ENCODE measurements at regions not wholly inside any gene's neighbourhood (a gene's known extent, or its start where the extent isn't known, plus 50 kb on each side); places are given as distances from the start of the nearest gene placed in this dataset.
A peak's percentile ranks its signal among the peaks of the same experiment; 100 is the strongest.

DNA sequence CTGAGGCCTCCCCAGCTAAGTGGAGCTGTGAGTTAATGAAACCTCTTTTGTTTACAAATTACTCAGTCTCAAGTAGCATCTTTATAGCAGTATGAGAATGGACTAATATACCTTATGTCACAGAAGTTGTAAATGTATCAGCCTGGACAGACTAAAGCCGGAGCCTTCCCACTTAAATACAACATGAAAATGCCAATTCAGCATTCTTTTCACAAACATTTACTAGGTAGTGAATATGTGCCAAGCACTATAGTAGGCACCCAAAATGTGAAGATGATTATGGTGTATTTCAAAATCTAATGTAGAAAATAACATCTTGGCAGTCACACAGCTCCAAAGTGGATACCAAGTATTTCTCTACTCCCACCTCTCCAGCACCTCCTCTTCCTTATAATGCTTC is 693.0 kb downstream of the KCNJ2 start:
- no peak for TF ChIP-seq TEAD4 (IDR thresholded peaks at IDR 0.05)
- TF ChIP-seq TAF1 (IDR thresholded peaks at IDR 0.05; ENCODE audit: low read depth) = no peak
- TF ChIP-seq ZBTB7A (IDR thresholded peaks at IDR 0.05; ENCODE audit: low read depth) = no peak
- no peak for TF ChIP-seq CEBPB (IDR thresholded peaks at IDR 0.05)
- TF ChIP-seq, protein P1, sequence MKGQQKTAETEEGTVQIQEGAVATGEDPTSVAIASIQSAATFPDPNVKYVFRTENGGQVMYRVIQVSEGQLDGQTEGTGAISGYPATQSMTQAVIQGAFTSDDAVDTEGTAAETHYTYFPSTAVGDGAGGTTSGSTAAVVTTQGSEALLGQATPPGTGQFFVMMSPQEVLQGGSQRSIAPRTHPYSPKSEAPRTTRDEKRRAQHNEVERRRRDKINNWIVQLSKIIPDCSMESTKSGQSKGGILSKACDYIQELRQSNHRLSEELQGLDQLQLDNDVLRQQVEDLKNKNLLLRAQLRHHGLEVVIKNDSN (IDR thresholded peaks at IDR 0.05) = no peak
- TF ChIP-seq NFIC (IDR thresholded peaks at IDR 0.05) = no peak

DNA sequence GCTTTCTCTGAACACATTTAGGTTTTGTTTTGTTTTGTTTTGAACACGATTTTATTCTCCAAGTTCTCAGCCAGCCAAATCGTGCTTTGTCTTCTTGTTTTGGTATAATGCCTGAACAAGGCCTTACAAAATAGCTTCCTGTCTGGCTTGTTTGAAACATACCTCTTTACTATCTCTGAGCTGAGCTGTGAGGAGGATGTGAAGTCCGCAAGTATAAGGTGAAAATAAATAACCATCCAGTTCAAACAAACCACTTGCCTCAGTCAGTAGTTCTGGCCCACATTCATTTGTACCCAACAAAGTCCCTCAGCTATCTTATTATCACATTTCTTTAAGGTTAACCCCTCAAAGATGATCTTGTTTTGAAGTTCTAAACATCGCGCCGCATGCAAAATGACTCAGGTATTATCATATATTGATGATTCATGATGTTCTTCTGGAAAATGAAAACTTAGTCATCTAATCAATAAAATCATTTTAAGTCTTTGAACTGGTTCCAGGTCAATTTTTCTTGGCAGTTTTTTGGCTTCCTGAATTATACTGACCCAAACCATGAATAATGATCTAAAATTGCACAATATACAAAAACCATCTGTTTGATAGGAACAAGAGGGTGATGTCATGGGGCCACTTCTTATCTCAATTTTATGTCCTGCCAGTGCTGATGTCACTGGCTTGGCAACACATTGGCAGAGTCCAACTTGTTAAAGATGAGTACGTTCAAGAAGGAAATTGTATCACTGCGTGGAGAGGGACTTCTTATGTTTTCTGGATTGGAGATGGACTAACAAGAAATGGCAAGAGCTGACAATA is 694.3 kb downstream of the KCNJ2 start:
- no peak for TF ChIP-seq CEBPB (IDR thresholded peaks at IDR 0.05)
- TF ChIP-seq ZBTB7A (IDR thresholded peaks at IDR 0.05; ENCODE audit: low read depth) = no peak
- no peak for TF ChIP-seq CREB1 (IDR thresholded peaks at IDR 0.05; ENCODE audit: low read depth)
- no peak for TF ChIP-seq NFIC (IDR thresholded peaks at IDR 0.05)
- no peak for TF ChIP-seq TCF12 (IDR thresholded peaks at IDR 0.05; ENCODE audit: low read depth)
- no peak for TF ChIP-seq FOXM1 (IDR thresholded peaks at IDR 0.05; ENCODE audit: borderline replicate concordance, low read depth)
- TF ChIP-seq TEAD4 (IDR thresholded peaks at IDR 0.05) = no peak

DNA sequence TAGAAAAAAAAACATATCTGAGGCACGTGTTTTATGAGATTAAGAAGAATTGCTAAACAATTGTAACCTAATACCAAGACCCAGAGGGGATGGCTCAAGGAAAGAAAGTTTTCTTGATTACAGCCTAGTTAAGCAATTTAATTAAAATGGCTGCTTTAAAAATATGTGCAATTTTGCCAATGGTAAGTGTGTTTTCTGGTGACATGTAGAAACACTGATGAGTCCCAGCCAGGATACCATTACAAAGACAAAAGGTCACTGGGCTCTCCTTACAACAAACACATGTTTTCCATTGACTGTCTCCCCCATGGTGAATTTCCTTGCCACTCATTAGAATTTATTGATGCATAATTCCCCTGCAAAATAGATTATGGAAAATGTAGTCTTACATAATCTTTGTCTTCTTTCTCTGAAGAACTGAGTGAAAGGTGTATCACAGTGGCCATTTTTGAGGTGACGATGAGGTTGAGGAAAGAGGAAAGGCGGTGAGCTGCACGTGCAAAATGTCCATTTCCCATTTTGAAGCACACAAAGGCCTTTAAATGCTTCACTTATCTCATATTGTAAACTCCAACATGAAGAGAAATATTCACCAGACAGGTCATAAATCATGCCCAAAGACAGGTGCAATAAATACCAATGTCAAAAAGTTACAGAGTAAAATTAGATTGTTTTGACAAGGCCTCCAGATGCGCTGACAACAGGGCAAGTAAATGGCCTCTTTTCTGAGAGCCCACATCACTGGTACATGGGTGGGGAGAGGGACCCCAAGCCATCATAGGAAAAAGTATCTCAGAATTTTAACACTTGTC is 696.9 kb downstream of the KCNJ2 start:
- TF ChIP-seq, protein P2, sequence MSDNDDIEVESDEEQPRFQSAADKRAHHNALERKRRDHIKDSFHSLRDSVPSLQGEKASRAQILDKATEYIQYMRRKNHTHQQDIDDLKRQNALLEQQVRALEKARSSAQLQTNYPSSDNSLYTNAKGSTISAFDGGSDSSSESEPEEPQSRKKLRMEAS (IDR thresholded peaks at IDR 0.05) = peak; percentile 69
- TF ChIP-seq TEAD4 (IDR thresholded peaks at IDR 0.05) = no peak
- TF ChIP-seq ZBTB7A (IDR thresholded peaks at IDR 0.05; ENCODE audit: low read depth) = no peak
- TF ChIP-seq, protein P1 (IDR thresholded peaks at IDR 0.05) = no peak
- no peak for TF ChIP-seq FOXM1 (IDR thresholded peaks at IDR 0.05; ENCODE audit: borderline replicate concordance, low read depth)

DNA sequence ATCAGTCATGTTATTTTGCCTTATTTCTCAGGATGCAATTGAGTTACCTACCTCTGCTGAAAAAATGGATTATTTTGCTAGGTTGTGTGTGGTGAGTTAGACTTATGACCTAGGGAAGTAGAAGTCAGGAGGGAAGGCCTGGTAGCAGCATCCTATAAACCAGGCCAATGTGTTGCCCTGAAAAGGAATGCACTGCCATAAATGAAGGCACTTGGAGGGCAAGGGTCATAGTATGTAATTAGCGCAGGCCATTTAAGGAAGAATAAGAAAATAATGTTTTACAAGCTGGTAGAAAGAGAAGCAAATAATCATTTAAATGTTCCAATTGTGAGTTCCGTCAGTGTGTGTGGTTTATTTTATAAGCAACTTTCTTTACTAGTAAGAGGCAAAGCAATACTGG is 698.8 kb downstream of the KCNJ2 start:
- TF ChIP-seq NFIC (IDR thresholded peaks at IDR 0.05) (no peak), TAF1 (IDR thresholded peaks at IDR 0.05; ENCODE audit: low read depth) (no peak), FOXM1 (IDR thresholded peaks at IDR 0.05; ENCODE audit: borderline replicate concordance, low read depth) (no peak), TEAD4 (IDR thresholded peaks at IDR 0.05) (no peak), CEBPB (IDR thresholded peaks at IDR 0.05) (no peak), RAD21 (IDR thresholded peaks at IDR 0.05; ENCODE audit: low read depth) (no peak), ZBTB7A (IDR thresholded peaks at IDR 0.05; ENCODE audit: low read depth) (no peak), EP300 (IDR thresholded peaks at IDR 0.05; ENCODE audit: borderline replicate concordance) (no peak), TCF12 (IDR thresholded peaks at IDR 0.05; ENCODE audit: low read depth) (no peak), YY1 (IDR thresholded peaks at IDR 0.05; ENCODE audit: low read depth) (no peak), EGR1 (IDR thresholded peaks at IDR 0.05) (no peak), CREB1 (IDR thresholded peaks at IDR 0.05; ENCODE audit: low read depth) (no peak)
- TF ChIP-seq, protein P3, sequence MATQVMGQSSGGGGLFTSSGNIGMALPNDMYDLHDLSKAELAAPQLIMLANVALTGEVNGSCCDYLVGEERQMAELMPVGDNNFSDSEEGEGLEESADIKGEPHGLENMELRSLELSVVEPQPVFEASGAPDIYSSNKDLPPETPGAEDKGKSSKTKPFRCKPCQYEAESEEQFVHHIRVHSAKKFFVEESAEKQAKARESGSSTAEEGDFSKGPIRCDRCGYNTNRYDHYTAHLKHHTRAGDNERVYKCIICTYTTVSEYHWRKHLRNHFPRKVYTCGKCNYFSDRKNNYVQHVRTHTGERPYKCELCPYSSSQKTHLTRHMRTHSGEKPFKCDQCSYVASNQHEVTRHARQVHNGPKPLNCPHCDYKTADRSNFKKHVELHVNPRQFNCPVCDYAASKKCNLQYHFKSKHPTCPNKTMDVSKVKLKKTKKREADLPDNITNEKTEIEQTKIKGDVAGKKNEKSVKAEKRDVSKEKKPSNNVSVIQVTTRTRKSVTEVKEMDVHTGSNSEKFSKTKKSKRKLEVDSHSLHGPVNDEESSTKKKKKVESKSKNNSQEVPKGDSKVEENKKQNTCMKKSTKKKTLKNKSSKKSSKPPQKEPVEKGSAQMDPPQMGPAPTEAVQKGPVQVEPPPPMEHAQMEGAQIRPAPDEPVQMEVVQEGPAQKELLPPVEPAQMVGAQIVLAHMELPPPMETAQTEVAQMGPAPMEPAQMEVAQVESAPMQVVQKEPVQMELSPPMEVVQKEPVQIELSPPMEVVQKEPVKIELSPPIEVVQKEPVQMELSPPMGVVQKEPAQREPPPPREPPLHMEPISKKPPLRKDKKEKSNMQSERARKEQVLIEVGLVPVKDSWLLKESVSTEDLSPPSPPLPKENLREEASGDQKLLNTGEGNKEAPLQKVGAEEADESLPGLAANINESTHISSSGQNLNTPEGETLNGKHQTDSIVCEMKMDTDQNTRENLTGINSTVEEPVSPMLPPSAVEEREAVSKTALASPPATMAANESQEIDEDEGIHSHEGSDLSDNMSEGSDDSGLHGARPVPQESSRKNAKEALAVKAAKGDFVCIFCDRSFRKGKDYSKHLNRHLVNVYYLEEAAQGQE (IDR thresholded peaks at IDR 0.05; ENCODE audit: low read depth) = no peak
- TF ChIP-seq, protein P2 (IDR thresholded peaks at IDR 0.05) = no peak
- TF ChIP-seq, protein P1 (IDR thresholded peaks at IDR 0.05) = no peak

DNA sequence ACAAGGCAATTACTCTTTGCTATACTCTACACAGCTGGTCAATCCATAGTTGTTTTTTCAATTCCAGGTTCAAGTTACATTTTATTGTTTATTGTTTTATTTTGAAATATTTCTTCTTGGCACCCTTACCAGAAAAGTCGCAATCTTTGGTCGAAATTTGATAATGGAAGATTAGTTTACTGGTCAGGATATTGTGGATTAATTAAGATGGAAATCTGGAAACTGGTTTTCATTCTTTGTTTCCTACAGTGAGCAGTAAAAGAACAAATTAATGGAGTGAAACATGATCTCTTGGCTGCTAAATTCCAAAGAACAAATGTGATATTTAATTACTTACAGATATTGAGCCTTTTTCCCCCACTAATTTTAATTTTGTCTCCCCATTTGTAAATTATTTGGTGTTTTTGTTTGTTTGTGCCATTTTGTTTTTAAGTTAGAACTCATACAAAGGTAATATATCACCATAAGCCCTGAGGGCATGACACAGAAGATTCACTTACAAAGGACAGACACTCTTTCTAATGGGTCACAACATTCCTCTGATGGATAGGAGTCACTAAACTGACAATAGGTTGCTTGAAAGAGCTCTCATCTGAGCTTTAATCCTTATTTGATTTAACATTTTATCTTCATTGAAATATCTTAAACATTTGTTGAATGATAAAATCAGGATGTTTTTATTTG is 700.2 kb downstream of the KCNJ2 start:
- TF ChIP-seq TAF1 (IDR thresholded peaks at IDR 0.05; ENCODE audit: low read depth) (no peak), CREB1 (IDR thresholded peaks at IDR 0.05; ENCODE audit: low read depth) (no peak), EP300 (IDR thresholded peaks at IDR 0.05; ENCODE audit: borderline replicate concordance) (peak; percentile 90), CEBPB (IDR thresholded peaks at IDR 0.05) (peak; percentile 63), FOXM1 (IDR thresholded peaks at IDR 0.05; ENCODE audit: borderline replicate concordance, low read depth) (peak; percentile 94), NFIC (IDR thresholded peaks at IDR 0.05) (peak; percentile 89), TEAD4 (IDR thresholded peaks at IDR 0.05) (peak; percentile 76), YY1 (IDR thresholded peaks at IDR 0.05; ENCODE audit: low read depth) (no peak), TCF12 (IDR thresholded peaks at IDR 0.05; ENCODE audit: low read depth) (peak; percentile 80)
- TF ChIP-seq, protein P1 (IDR thresholded peaks at IDR 0.05) = no peak
- TF ChIP-seq, protein P2 (IDR thresholded peaks at IDR 0.05) = no peak
- TF ChIP-seq, protein P3 (IDR thresholded peaks at IDR 0.05; ENCODE audit: low read depth) = no peak
